Skin of body (tissue), 1 donor: ENCODE measurements at regions not wholly inside any gene's neighbourhood (a gene's known extent, or its start where the extent isn't known, plus 50 kb on each side); places are given as distances from the start of the nearest gene placed in this dataset.

Experiments
- DNase-seq: peaks from one replicate; lab custom pipeline; 2025; lab: John Stamatoyannopoulos, UW

DNA sequence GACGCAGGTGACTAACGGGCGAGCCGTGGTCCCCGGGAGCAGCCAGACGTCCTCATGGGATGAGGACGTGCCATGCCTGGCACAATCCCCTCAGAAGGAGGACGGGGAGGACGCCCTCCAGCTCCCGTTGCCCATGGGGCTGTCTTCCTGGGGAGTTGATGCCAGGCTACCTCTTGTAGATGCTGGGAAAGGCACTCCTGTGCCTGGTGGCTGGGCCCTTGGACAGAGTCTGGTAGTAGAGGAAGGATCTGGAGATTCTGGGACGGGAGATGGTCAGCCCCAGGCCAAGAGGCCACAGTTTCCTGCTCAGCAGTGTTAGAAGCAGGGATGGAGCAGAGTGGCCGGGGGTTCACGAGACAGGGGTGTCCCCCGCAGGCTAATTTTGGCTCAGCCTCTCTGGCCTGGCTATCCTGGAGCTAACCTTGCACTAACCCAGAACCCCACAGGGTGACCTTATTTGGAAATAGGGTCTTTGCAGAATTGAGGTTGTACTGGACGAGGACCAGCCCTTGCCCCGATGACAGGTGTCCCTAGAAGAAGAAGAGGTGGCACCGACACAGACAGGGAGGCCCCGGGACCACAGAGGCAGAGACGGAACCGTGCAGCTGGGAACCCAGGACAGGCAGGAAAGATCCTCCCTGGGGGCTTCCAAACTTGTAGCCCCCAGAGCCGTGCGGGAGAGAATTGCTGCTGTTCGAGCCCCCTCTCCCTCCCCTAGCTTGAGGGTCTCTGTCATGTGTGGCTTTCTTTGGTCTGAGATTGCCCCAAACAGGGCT, 50.1 kb upstream of the ADRA2C start:
- no peak for DNase-seq

DNA sequence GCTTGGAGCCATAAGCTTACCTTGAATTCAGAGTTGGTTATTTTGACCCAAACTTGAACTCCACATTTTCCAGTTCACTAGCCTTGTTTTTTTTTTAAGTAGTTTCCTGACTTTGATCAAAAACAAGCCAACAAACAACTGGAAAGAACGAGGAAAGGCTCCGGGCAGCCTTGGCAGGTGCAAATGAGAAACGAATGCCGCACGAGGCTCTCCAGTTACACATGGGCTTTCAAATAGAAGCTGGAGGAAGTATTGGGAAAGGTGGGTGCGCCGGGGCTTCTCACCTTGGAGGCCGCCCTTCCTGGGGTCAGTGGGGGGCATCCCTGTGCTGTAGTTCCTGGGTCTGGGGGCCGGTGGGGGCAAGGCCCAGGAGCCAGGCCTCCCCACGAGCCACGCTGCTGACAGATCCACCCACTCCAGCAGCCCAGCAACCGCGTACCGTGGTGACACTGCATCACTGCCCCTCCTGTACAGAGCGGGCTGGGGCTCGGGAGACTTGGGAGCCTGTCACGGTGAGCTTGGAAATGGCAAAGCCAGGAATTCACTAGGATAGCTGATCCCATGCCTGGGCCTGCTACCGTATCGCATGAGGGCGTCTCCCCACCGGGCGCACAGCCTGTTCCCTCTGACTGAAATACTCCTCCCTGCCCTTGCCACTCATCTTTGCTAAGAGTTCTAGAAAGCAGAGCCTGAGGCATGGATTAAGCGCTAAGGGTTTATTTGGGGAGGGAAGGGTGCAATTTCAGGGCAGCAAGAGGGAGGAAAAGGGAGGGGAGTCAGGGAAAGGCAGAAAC, 50.9 kb upstream of the ADRA2C start:
- DNase-seq, result peak; percentile 7

DNA sequence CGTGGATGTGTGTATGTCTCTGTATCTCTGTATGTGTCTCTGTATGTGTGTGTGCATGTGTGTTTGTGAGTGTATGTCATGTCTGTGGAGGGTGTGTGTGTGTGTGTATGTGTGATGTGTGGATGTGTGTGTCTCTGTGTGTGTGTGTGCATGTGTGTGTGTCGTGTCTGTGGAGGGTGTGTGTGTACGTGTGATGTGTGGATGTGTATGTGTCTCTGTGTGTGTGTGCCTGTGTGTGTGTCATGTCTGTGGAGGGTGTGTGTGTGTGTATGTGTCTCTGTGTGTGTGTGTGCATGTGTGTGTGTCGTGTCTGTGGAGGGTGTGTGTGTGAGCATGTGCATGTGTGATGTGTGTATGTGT, 51.6 kb upstream of the ADRA2C start:
- no peak for DNase-seq

DNA sequence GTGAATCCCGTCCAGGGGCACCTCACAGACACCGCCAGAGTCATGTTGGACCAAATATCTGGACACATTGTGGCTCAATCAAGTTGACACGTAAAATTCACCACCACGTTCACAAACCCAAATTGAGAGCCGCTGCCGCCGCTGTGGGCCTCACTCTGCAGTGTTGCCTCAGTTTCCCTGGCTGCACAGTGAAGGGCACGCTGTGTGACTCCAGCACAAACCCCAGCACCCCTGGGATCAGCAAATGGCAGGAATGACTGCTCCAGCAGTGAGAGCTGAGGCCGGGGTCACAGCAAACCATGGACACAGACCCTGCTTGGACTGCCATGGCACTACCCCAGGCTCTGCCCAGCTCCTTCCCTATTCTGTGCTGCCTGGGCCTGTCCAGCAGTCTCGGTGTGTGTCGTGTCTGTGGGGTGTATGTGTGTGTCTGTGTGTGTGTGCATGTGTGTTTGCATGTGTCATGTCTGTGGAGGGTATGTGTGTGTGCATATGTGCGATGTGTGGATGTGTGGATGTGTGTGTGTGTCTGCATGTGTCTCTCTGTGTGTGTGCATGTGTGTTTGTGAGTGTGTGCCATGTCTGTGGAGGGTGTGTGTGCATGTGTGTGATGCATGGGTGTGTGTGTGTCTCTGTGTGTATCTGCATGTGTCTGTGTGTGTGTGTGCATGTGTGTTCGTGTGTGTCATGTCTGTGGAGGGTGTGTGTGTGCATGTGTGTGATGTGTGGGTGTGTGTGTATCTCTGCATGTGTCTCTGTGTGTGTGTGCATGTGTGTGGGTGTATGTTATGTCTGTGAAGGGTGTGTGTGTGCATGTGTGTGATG, 52.2 kb upstream of the ADRA2C start:
- no peak for DNase-seq

DNA sequence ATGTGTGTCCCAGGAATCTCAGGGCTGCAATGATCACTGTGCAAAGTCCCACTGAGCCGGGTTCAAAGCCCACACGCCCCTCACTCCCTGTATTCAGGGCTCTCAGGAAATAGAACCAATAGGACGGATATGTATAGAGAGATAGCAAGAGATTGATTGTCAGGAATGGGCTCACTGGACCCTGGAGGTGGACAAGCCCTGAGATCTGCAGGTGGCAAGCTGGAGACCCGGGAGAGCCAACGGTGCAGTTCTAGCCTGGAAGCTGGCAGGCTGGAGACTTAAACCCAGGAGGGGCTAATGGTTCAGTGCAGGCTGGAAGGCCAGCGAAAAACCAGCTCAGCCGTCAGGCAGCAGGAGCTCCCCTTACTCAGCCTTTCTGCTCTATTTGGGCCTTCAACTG, 52.8 kb upstream of the ADRA2C start:
- DNase-seq, result no peak

DNA sequence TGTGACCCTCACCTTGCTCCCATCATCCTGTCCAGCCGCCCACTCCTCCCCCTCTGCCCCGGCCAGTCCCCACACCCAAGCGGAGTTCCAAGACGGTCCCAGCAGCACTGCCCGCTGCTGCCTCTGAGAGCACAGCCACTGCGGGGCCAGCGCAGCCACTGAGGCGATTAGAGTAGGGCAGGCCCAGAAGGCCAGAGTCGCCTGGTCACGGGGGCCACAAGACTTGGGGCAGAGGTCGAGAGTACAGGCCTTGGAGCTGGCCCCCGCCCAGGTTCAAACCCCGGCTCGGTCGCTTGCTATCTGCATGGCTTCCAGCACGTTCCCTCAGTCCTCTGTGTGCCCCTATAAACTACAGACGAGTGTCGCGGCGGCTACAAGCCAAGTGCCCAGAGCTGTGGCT, 53.2 kb upstream of the ADRA2C start:
- no peak for DNase-seq

DNA sequence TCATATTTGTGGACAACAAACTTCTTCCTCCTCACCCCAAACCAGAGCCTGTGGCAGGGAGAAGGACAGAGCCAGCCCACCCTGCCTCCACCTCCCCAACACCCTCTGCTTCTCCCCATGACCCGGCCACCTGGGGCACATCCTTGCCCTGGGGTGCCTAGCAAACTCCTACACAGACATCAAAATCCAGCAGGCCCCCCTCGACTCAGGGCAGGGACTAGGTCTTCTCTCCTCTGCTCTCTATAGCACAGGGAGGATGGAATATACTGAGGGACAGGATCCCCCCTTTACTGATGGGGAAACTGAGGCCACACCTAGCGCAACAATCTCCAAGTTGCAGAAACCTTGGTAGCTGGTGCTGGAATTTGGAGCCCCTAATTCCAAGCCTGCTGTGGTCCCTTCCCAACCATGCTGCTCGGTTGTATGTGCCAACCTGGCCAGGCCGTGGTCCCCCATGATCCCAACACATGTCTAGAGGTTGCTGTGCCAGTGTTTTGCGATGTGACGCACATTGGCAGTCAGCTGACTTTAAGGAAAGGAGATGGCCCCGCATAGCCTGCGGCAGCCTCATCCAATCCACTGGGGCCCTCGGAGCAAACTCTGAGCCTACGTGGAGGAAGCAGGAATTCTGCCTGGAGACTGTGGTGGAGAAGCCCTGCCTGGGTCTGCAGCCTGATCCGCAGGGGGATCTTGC, 53.9 kb upstream of the ADRA2C start:
- DNase-seq, result no peak

DNA sequence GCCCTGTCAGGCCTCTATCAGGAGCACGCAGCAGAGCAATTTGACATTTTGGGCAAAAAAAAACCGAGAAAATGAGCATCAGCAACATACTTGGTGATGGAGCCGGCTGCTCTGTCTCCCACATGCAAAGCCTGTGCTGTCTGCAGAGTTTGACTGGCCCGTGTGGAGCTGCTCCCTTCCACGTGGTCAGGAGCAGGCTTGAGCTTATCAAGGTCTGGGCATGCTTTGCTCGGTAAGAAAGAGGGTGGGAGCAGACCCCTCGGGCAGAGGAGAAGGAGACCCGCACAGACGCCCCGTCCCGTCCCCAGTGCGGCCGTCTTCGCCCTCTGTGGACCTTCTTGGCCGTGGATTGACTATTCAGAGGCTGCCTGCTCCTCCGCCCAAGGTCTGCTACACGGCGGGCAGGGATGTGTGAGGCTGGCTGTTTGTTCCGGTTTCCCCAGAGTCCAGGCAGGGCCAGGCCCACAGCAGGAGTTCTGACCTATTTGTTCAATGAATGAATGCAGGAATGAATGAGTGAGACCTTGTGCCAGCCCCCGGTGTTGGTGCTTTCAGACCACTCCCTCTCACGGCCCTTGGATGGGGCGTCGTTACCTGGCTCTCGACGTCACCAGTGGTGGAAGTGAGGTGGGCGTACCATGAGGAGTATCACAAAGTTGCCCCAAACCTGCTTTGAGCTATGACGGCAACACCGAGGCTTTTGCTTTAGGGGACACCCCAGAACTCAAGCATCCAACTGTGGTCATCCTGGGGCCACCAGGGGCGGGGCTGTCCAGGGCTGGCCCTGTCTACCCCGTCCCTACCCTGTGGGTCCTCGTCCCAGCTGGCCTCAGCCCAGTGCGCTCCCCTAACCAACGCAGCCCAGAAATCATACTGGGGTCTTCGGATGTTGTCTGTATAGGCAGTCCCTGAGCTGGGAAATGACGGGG, 54.7 kb upstream of the ADRA2C start:
- DNase-seq, result no peak

DNA sequence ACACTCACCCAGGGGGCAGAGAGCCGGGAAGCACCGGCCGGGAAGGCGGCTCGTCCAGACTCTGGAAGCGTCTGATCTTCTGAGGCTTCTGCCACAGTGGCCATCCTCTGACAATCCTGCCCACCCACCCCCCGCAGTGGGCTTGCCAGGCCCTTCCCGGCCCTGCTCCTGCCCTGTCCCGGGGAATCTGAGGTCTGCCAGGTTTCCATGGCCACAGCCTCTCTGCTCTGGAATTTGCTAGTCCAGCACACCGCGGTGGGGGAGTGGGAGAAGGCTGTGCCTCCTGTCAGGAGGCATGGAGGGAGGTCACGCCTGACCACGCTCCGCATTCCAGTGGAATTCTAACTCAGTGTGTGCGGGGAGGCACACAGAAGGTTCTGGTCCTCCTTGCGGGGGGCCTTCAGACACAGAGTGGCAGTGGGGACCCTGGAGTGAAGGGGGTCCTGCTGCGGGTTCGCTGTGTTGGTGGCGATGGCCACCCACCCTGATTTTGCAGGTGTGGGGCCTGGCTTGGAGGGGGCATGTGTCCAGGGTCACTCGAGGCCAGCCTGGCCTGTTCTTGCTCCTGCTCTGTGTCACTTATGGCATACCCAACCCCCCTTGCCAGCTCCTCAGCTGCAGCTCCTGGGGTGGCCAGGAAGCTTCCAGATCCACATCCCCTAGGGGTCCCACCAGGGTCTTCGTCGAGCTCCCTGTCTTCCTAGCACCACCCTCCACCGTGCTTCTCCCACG, 55.6 kb upstream of the ADRA2C start:
- DNase-seq, result no peak

DNA sequence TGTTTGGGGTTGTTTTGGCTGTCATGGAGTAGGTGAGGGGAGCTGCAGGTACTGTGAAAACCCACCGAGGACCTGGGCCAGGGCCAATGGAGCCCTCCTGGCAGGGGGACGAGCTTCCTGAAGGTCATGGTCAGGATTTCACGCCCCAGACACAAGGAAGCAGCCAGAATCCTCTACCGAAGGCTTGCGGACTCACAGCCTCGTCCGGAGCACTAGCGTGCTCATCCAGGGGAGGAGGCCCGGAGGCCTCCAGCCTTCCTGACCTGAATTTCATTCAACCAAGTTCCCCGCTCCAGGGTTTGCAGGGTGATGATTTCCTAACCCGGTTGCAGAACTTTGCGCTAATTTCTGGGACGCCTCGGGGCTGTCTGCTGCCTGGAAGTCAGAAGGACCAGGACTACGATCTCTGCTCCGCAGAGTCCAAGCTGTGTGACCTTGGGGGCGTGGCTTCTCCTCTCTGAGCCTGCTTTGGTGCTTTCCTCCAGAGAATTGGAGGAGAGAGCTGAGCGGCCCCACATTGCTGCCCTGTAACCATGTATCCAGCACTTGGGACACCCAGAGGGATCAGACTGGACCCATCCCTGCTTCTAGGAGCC, 56.2 kb upstream of the ADRA2C start:
- DNase-seq, result no peak

DNA sequence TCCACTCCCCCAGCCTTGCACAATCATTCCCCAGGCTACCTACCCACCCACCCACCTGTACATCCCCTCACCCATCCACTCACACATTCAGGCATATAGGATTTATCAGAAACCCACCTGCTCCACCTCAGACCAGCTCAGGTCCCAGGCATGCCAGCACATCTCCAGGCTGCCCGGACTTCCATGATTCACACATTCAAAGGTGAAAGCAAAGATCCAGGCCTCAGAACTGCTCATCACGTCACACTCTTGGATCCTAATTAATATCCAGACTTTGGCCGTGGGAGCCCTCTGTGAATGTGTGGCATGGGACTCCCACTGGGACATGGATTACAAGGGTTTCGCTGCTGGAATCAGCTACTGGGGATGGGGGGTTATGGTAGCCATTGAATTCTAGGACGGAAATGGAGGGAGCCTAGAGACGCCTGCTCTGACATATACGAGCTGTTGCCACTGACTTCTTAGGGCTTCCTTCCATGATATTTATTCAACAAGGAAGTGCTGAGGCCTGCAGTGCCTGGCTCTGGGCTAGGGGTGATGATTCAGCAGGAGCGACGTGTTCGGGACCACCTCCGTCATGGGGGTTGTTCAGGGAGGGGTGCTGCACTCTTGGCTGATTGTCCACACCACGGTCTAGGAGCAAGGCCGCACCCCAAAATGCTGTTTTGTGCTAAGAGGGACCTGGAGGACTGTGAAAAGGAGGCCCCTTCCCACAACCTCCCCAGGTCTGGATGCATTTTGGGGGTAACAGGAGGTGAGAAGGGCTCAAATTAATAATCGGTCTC, 56.9 kb upstream of the ADRA2C start:
- DNase-seq, result no peak

DNA sequence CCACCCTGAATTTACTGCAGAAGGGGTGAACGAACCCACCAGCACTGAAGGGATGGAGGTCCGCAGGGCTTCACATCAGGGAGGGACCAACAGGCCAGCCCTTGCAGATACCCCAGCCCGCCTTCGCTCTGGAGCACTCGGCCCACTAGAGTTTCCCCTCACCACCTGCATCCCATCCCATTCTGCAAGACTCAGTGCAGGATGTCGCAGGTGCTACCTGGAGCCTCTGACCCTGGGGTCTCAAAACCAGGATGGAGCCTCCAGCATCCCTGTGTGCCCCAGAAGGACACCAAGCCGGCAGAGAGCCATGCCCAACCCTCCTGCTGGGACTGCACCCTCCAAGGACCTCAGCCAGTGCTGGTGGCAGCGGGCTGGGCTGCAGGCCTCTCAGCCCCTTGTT, 57.6 kb upstream of the ADRA2C start:
- DNase-seq, result no peak

DNA sequence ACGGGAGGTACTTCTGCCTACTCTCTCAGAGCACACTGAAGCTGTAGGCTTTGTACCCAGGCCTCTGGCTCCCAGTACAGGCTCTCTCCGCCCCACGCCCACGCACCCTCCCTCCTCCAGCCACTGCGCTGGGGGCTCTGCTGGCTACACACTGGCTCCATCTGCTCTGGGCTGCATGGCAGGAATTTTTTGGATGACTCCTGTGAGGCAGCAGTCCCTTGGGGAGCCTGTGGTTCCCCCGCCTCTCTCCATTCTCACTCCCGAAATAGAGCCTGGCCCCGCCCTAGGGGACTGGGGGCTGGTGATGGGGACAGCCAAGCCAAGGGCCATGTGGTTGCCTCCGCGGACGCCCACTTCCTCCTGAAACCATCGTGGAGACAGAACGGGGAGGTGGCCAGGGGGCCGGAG, 58.1 kb upstream of the ADRA2C start:
- DNase-seq, result peak; percentile 56

DNA sequence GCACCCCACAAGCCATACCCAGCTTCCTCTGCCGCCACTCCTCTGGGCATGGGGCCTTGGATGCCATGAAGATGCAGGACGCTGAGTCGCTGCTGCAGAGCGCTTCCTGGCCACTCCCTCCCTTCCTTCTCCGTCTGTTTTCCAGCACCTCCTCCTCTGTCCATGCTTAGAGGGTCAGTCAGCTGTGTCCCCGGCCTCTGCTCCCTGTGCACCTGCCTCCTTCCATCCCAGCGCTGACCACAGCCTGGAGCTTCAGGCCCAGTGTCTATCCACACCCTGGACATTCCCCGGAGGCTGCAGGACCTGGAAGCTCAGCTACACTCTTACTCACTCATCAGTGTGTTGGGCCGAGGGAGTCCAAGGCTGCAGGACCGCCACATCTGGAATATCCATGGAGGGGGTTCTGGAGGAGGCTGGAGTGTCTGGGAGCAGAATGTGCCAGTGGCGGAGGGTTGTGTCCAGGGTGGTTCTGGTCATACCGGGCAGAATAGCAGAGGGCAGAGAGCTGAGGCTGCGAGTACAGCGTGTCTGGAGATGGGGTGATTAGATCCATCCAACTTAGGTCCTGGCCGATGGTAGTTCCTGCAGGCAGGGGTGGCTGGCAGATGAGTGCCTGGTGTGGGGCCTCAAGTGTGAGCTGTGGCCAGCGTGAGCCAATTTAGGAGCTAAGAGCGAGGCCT, 58.6 kb upstream of the ADRA2C start:
- DNase-seq, result no peak

DNA sequence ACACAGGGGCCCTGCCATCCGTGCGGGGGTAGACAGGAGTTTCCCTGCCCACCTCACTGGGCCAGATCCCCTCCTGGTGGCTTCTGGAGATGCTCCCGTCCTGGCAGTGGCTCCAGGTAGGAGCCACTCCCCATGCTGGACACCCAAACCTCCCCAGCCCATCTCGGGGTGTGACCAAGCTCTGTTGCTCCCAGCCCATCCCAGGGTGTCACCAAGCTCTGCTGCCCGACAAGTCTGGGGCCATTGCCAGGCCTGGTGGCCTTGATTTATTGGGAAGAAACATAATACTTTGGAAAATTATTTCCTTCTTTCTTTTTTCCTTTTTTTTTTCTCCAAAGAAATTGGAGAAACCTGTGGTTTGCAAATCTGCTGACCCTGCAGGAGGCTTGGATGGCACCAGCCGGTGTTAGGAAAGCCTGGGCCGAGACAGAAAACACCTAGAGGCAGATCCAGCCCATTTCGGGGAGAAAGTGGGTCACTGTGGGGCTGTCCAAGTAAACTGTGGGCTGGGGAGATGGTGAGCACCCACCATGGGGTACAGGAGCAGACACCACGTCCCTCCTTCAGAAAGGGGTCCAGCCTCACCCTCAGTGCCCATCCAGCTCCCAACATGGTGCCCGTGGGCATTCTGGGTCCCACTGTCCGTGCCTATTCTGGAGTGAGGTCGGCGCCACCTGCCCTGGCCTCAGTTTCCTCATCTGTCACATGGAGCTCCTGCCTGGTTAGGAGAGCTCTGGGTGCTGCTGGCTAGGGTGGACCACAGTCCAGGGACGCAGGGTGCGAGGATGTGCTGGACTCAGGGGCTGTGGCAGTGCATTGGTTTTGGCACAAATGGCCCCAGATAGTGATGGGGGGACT, 59.4 kb upstream of the ADRA2C start:
- no peak for DNase-seq

DNA sequence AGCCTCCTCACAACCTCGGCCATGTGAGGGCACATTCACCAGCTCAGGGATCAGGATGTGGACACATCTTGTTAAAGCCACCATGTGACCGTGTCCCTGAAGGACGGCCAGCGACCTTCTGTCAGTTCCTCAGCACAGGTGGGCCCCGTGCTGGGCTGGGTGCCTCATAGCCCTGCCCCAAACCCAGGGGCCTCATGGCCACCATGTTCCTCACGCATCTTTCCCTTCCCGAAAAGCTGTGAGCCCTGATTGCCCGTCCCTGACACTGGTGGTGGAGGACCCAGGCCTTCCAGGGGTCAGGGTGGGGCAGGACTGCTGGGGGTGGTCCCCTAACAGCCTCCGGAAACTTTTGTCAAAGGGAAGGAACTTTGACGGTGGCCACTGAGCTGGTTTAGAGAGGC, 60.1 kb upstream of the ADRA2C start:
- DNase-seq, result no peak
